ENCODE measurements at regions not wholly inside any gene's neighbourhood (a gene's known extent, or its start where the extent isn't known, plus 50 kb on each side); places are given as distances from the start of the nearest gene placed in this dataset.

DNA sequence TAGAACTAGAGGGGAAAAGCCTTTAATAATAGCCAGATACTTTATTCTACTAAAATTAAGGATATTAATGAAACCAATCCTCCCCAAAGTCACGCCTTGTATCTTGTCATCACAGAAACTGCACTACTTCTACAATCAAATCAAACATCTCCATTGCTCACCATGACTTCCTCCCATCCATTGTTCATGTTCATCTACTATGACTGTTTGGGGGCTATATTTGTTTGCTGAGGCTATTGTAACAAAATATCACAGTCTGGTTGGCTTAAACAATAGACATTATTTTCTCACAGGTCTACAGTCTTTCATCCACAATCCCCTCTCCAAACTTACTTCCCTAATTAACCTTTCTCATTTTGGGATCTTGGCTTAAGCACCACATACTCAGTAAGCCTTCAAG, 193.6 kb upstream of the FSCB start:
- ATAC-seq (ENCODE audit: low read depth in 2 of 2), result no peak
- no peak overlapping the region for H3K4me3 ChIP-seq (ENCODE audit: low read depth, low read length)
- H3K27me3 ChIP-seq (ENCODE audit: control insufficient read depth, insufficient read depth, low read length), result no peaks in the 10 kb centered on the region
- no peaks in the 10 kb centered on the region for H3K4me1 ChIP-seq (ENCODE audit: control insufficient read depth, insufficient read depth, low read length, poor library complexity, severe bottlenecking)
- Mint-ChIP-seq H3K27ac (no peak overlapping the region), H3K36me3 (no peaks in the 10 kb centered on the region), H3K4me1 (no peaks in the 10 kb centered on the region), H3K9me3 (peaks cover 0 to 13% (median 6%) of the 10 kb centered on the region in 7 donors), H3K4me3 (no peak overlapping the region), H3K27me3 (no peaks in the 10 kb centered on the region)
- DNase-seq, result no peak
- no peaks in the 10 kb centered on the region for H3K9me3 ChIP-seq (ENCODE audit: control insufficient read depth in 2 of 2, low read length in 2 of 2)
- no peaks in the 10 kb centered on the region for H3K36me3 ChIP-seq (ENCODE audit: control insufficient read depth, insufficient read depth, low read length)
- no peak overlapping the region for H3K27ac ChIP-seq (ENCODE audit: insufficient read depth, low read length, poor library complexity, severe bottlenecking)

DNA sequence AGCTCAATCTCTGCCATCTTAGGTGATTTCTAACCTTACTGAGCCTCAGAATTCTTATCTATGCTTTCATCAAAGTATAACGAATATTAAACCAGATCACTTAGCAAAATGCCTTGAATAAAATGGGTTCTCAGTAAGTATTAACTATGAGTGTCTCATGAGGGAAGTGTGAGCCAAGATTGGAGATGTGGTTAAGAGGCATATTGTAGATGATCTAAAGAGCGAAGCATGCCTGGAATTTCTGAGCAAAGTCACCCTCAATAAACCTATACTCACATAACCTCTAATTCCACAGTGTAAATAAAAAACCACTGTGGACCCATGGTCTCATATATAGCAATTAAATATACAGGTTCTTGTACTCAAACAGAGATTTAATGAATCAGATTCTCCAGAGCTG, 193.1 kb upstream of the FSCB start:
- Histone ChIP-seq H3K4me3 (ENCODE audit: low read depth, low read length) (no peak overlapping the region), H3K4me1 (ENCODE audit: control insufficient read depth, insufficient read depth, low read length, poor library complexity, severe bottlenecking) (no peaks in the 10 kb centered on the region), H3K36me3 (ENCODE audit: control insufficient read depth, insufficient read depth, low read length) (no peaks in the 10 kb centered on the region), H3K27ac (ENCODE audit: insufficient read depth, low read length, poor library complexity, severe bottlenecking) (no peak overlapping the region), H3K27me3 (ENCODE audit: control insufficient read depth, insufficient read depth, low read length) (no peaks in the 10 kb centered on the region), H3K9me3 (ENCODE audit: control insufficient read depth in 2 of 2, low read length in 2 of 2) (no peaks in the 10 kb centered on the region)
- no peaks in the 10 kb centered on the region for H3K4me1 Mint-ChIP-seq
- ATAC-seq (ENCODE audit: low read depth in 2 of 2) (no peak), DNase-seq (no peak)
- H3K9me3 Mint-ChIP-seq, result peaks cover 0 to 13% (median 6%) of the 10 kb centered on the region in 7 donors
- no peaks in the 10 kb centered on the region for H3K27me3 Mint-ChIP-seq
- no peak overlapping the region for H3K4me3 Mint-ChIP-seq
- H3K27ac Mint-ChIP-seq, result no peak overlapping the region
- H3K36me3 Mint-ChIP-seq, result no peaks in the 10 kb centered on the region

DNA sequence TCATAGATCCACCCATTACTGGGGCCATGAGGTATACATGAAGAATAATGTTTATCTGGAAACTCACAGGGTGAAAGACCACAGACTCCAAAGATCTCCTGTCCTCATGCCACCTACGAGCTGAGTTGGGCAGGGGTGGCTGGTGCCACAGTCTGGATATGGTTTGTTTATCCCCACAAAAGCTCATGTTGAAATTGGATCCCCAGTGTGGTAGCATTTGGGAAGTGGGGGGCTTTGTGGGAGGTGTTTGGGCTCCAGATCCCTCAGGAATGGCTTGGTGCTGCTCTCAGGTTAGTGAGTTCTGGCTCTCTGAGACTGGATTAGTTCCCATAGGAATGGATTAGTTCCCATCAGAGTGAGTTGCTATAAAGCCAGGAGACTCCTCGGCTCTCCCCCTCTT, 192.3 kb upstream of the FSCB start:
- Histone ChIP-seq H3K27me3 (ENCODE audit: control insufficient read depth, insufficient read depth, low read length) (no peaks in the 10 kb centered on the region), H3K4me3 (ENCODE audit: low read depth, low read length) (no peak overlapping the region), H3K27ac (ENCODE audit: insufficient read depth, low read length, poor library complexity, severe bottlenecking) (no peak overlapping the region), H3K9me3 (ENCODE audit: control insufficient read depth in 2 of 2, low read length in 2 of 2) (no peaks in the 10 kb centered on the region), H3K4me1 (ENCODE audit: control insufficient read depth, insufficient read depth, low read length, poor library complexity, severe bottlenecking) (no peaks in the 10 kb centered on the region), H3K36me3 (ENCODE audit: control insufficient read depth, insufficient read depth, low read length) (no peaks in the 10 kb centered on the region)
- H3K27ac Mint-ChIP-seq, result no peak overlapping the region
- DNase-seq, result no peak
- H3K27me3 Mint-ChIP-seq, result no peaks in the 10 kb centered on the region
- H3K4me3 Mint-ChIP-seq, result no peak overlapping the region
- ATAC-seq (ENCODE audit: low read depth in 2 of 2), result no peak
- H3K36me3 Mint-ChIP-seq, result no peaks in the 10 kb centered on the region
- H3K4me1 Mint-ChIP-seq, result no peaks in the 10 kb centered on the region
- H3K9me3 Mint-ChIP-seq, result peaks cover 0 to 13% (median 9%) of the 10 kb centered on the region in 7 donors

DNA sequence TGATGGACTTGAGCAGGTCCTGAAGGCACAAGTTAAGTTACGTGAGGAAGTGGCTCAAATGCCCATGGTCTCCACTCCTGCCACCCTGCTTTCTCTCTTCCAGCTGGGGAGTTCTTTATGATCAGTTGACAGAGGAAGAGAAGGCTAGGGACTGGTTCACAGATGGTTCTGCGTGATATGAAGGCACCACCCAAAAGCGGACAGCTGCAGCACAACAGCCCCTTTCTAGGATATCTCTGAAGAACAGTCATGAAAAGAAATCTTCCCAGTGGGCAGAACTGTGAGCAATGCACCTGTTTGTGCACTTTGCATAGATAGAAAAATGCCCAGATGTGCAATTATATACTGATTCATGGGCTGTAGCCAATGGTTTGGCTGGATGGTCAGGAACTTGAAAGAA, 162.4 kb upstream of the FSCB start:
- no peaks in the 10 kb centered on the region for H3K36me3 Mint-ChIP-seq

DNA sequence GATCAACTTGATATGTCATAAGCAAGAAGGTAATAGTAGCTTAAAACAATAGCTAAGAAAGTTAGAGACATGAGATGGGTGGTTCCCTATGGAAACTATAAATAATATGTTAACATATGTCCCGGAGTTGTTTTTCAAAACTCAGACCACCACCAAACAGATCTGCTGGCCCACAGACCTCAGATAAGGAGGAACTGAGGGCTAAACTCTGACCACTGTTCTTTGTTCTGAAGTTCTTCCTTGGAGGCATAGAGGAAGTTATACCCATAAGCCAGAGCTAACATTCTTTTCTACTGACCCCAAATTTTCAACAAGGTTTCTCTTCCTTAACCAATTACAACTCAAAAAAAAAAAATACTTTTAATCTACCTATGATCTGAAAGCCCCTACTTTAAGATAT, 156.1 kb upstream of the FSCB start:
- ATAC-seq (ENCODE audit: low read depth in 2 of 2), result no peak
- DNase-seq, result no peak
- Histone ChIP-seq H3K4me3 (ENCODE audit: low read depth, low read length) (no peak overlapping the region), H3K4me1 (ENCODE audit: control insufficient read depth, insufficient read depth, low read length, poor library complexity, severe bottlenecking) (no peaks in the 10 kb centered on the region), H3K36me3 (ENCODE audit: control insufficient read depth, insufficient read depth, low read length) (no peaks in the 10 kb centered on the region), H3K27me3 (ENCODE audit: control insufficient read depth, insufficient read depth, low read length) (no peaks in the 10 kb centered on the region), H3K9me3 (ENCODE audit: control insufficient read depth in 2 of 2, low read length in 2 of 2) (no peaks in the 10 kb centered on the region), H3K27ac (ENCODE audit: insufficient read depth, low read length, poor library complexity, severe bottlenecking) (no peak overlapping the region)
- no peaks in the 10 kb centered on the region for H3K27me3 Mint-ChIP-seq
- H3K27ac Mint-ChIP-seq, result peak overlapping the region in 1 of 3 donors; percentile 42
- peaks cover 5 to 18% (median 16%) of the 10 kb centered on the region in 4 donors for H3K4me1 Mint-ChIP-seq
- no peaks in the 10 kb centered on the region for H3K36me3 Mint-ChIP-seq
- peak overlapping the region in 2 of 4 donors; percentile 15 to 42 for H3K4me3 Mint-ChIP-seq
- H3K9me3 Mint-ChIP-seq, result peaks cover 0 to 3% (median 0%) of the 10 kb centered on the region in 7 donors

More for the DNA sequence above, 162.4 kb upstream of the FSCB start:
- H3K9me3 Mint-ChIP-seq, result peaks cover 0 to 14% (median 5%) of the 10 kb centered on the region in 7 donors
- no peaks in the 10 kb centered on the region for H3K36me3 ChIP-seq (ENCODE audit: control insufficient read depth, insufficient read depth, low read length)
- no peaks in the 10 kb centered on the region for H3K4me1 ChIP-seq (ENCODE audit: control insufficient read depth, insufficient read depth, low read length, poor library complexity, severe bottlenecking)
- H3K4me1 Mint-ChIP-seq, result no peaks in the 10 kb centered on the region
- H3K27me3 ChIP-seq (ENCODE audit: control insufficient read depth, insufficient read depth, low read length), result no peaks in the 10 kb centered on the region
- no peak overlapping the region for H3K27ac Mint-ChIP-seq
- H3K27me3 Mint-ChIP-seq, result no peaks in the 10 kb centered on the region
- DNase-seq, result no peak
- H3K4me3 Mint-ChIP-seq, result no peak overlapping the region
- no peak overlapping the region for H3K4me3 ChIP-seq (ENCODE audit: low read depth, low read length)
- ATAC-seq (ENCODE audit: low read depth in 2 of 2), result no peak
- H3K27ac ChIP-seq (ENCODE audit: insufficient read depth, low read length, poor library complexity, severe bottlenecking), result no peak overlapping the region
- H3K9me3 ChIP-seq (ENCODE audit: control insufficient read depth in 2 of 2, low read length in 2 of 2), result no peaks in the 10 kb centered on the region

DNA sequence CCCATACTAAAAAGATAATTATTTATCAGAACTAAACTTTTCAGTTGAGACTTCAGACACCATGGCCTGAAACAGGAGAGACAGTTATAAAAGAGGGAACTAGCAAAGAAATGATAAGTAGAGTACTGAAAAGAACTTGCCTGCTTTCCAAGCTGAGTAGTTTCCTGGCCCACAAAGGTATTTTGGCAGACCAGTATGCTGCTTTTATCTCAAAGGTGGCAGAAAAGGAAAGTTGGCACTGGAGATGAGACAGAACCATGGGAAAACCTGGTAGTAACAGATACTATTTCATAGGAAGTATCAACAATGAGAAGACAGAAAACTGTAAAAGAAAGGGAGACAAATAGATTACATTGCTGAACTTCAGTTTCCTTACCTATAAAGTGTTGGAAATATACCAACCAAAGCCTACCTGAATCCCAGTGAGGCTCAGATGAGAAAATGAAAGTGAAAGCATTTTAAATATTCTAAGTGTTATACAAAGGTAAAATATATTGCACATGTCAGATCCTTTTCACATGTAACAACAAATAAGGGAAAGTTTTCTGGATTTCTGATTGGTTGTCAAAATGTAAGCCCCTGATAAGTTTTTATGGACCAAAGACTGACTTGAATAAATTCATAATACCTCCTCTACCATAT, 155.3 kb upstream of the FSCB start:
- DNase-seq (peak in 1 of 3 donors; percentile 7), ATAC-seq (ENCODE audit: low read depth in 2 of 2) (no peak)
- Mint-ChIP-seq H3K36me3 (no peaks in the 10 kb centered on the region), H3K4me1 (peaks cover 5 to 18% (median 16%) of the 10 kb centered on the region in 4 donors), H3K27ac (peak overlapping the region in 2 of 3 donors; percentile 2 to 42), H3K4me3 (peak overlapping the region in 2 of 4 donors; percentile 15 to 42), H3K9me3 (peaks cover 0 to 3% (median 0%) of the 10 kb centered on the region in 7 donors), H3K27me3 (no peaks in the 10 kb centered on the region)
- H3K27me3 ChIP-seq (ENCODE audit: control insufficient read depth, insufficient read depth, low read length), result no peaks in the 10 kb centered on the region
- no peak overlapping the region for H3K27ac ChIP-seq (ENCODE audit: insufficient read depth, low read length, poor library complexity, severe bottlenecking)
- H3K4me1 ChIP-seq (ENCODE audit: control insufficient read depth, insufficient read depth, low read length, poor library complexity, severe bottlenecking), result no peaks in the 10 kb centered on the region
- peak overlapping the region; percentile 28 for H3K4me3 ChIP-seq (ENCODE audit: low read depth, low read length)
- H3K36me3 ChIP-seq (ENCODE audit: control insufficient read depth, insufficient read depth, low read length), result no peaks in the 10 kb centered on the region
- H3K9me3 ChIP-seq (ENCODE audit: control insufficient read depth in 2 of 2, low read length in 2 of 2), result no peaks in the 10 kb centered on the region

DNA sequence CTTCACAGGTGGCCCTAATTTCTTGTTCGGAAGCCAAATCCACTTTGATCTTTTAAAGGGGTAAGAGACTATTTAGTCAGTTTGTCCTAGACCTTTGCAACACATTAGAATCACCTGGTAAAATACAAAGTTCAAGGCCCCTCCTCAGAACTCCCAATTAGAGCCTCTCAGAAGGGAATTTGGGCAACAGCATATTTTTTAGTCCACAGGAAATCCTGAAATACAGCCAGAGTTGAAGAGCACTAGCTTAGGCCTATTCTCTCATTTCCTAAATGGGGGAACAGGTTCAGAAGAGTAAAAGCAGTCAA, 151.3 kb upstream of the FSCB start:
- Histone ChIP-seq H3K27ac (ENCODE audit: insufficient read depth, low read length, poor library complexity, severe bottlenecking) (no peak overlapping the region), H3K36me3 (ENCODE audit: control insufficient read depth, insufficient read depth, low read length) (no peaks in the 10 kb centered on the region), H3K27me3 (ENCODE audit: control insufficient read depth, insufficient read depth, low read length) (no peaks in the 10 kb centered on the region), H3K4me3 (ENCODE audit: low read depth, low read length) (no peak overlapping the region), H3K9me3 (ENCODE audit: control insufficient read depth in 2 of 2, low read length in 2 of 2) (no peaks in the 10 kb centered on the region), H3K4me1 (ENCODE audit: control insufficient read depth, insufficient read depth, low read length, poor library complexity, severe bottlenecking) (no peaks in the 10 kb centered on the region)
- H3K4me1 Mint-ChIP-seq, result peaks cover under 1 to 13% (median 12%) of the 10 kb centered on the region in 4 donors
- no peak for DNase-seq
- H3K4me3 Mint-ChIP-seq, result no peak overlapping the region
- H3K27me3 Mint-ChIP-seq, result no peaks in the 10 kb centered on the region
- ATAC-seq (ENCODE audit: low read depth in 2 of 2), result no peak
- H3K27ac Mint-ChIP-seq, result no peak overlapping the region
- H3K36me3 Mint-ChIP-seq, result no peaks in the 10 kb centered on the region
- peaks cover 0 to 3% (median 0%) of the 10 kb centered on the region in 7 donors for H3K9me3 Mint-ChIP-seq

DNA sequence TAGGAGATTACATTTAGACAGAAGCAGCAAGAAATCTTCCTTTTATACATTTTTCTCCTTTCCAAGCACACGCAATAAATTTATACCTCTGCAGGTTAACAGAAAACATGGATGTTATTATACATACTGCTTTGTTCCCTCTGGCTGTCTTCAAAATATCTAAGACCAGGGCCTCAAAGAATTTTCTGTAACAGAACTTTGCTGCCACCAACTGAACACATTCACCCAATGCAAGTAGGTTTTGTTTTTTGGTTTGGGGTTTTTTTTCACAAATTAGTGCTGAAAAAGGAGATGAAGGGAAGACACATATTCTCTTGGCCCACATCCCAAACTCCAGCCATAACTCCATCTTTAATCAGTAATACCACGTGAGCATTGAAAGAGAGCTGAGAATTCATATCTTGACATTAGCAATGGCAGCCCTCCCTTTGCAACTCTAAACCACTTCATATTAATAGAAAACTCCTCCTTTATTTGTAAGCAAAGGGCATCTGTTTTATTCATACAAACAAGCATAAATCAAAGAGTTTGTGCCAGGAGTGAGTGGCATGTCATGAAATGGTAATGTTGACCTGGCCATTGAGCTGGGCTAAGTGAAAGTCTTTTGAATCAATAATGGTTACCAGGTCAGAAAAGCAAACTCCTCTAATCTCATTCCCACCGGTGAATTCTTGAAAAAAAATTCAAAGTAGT, 150.8 kb upstream of the FSCB start:
- DNase-seq (no peak), ATAC-seq (ENCODE audit: low read depth in 2 of 2) (no peak)
- H3K4me3 ChIP-seq (ENCODE audit: low read depth, low read length), result no peak overlapping the region
- no peak overlapping the region for H3K27ac ChIP-seq (ENCODE audit: insufficient read depth, low read length, poor library complexity, severe bottlenecking)
- no peaks in the 10 kb centered on the region for H3K36me3 Mint-ChIP-seq
- no peak overlapping the region for H3K4me3 Mint-ChIP-seq
- H3K4me1 ChIP-seq (ENCODE audit: control insufficient read depth, insufficient read depth, low read length, poor library complexity, severe bottlenecking), result no peaks in the 10 kb centered on the region
- peaks cover 0 to 8% (median 7%) of the 10 kb centered on the region in 4 donors for H3K4me1 Mint-ChIP-seq
- H3K36me3 ChIP-seq (ENCODE audit: control insufficient read depth, insufficient read depth, low read length), result no peaks in the 10 kb centered on the region
- H3K9me3 ChIP-seq (ENCODE audit: control insufficient read depth in 2 of 2, low read length in 2 of 2), result no peaks in the 10 kb centered on the region
- H3K27me3 Mint-ChIP-seq, result no peaks in the 10 kb centered on the region
- H3K27ac Mint-ChIP-seq, result no peak overlapping the region
- H3K9me3 Mint-ChIP-seq, result peaks cover 0 to 3% (median 0%) of the 10 kb centered on the region in 7 donors
- no peaks in the 10 kb centered on the region for H3K27me3 ChIP-seq (ENCODE audit: control insufficient read depth, insufficient read depth, low read length)
